GM12878 (cell line): ENCODE measurements at regions not wholly inside any gene's neighbourhood (a gene's known extent, or its start where the extent isn't known, plus 50 kb on each side); places are given as distances from the start of the nearest gene placed in this dataset.

Source experiments
- BACH1 ChIP-seq: fragments of 450-650 bp; IDR thresholded peaks from 2 replicates; pipeline ENCODE4 v1.6.1; 2017; ENCODE audit warnings: mild to moderate bottlenecking, borderline replicate concordance
- CEBPB ChIP-seq, 2 experiments: fragments of 150-350 bp in 1 of 2; IDR thresholded peaks; 2 replicates each; pipeline ENCODE4 v1.6.1; 2012 to 2014; ENCODE audit warnings: low read depth in 2 of 2, low read length in 2 of 2, borderline replicate concordance in 1 of 2, inconsistent platforms in 1 of 2
- EP300 ChIP-seq, 2 experiments: fragments of 150-350 bp in 1 of 2; IDR thresholded peaks; 2 replicates each; pipeline ENCODE4 v1.6.1; 2011 to 2012; ENCODE audit warnings: low read depth in 2 of 2, low read length in 2 of 2, borderline replicate concordance in 1 of 2, improper control_type of control experiment in 1 of 2, inconsistent platforms in 1 of 2; ENCODE audit not compliant: control insufficient read depth in 1 of 2
- KLF5 ChIP-seq: fragments of 450-650 bp; IDR thresholded peaks from 2 replicates; pipeline ENCODE4 v1.6.1; 2014; ENCODE audit warnings: mild to moderate bottlenecking; ENCODE audit not compliant: partially characterized antibody
- MXI1 ChIP-seq: fragments of 150-350 bp; IDR thresholded peaks from 2 replicates; pipeline ENCODE4 v1.6.1; 2011; ENCODE audit warnings: low read depth, mild to moderate bottlenecking, inconsistent platforms, low read length, improper control_type of control experiment
- POLR2A ChIP-seq: IDR thresholded peaks from 2 replicates; pipeline ENCODE4 v1.6.1; 2011; ENCODE audit warnings: low read depth, mild to moderate bottlenecking, low read length
- POLR2AphosphoS2 ChIP-seq: IDR thresholded peaks from 2 replicates; pipeline ENCODE4 v1.6.1; 2011; ENCODE audit warnings: low read depth, mild to moderate bottlenecking, low read length, improper control_type of control experiment, moderate library complexity
- POLR2AphosphoS5 ChIP-seq: IDR thresholded peaks from 2 replicates; pipeline ENCODE4 v1.6.1; 2011; ENCODE audit warnings: mild to moderate bottlenecking, low read length, inconsistent platforms
- RAD21 ChIP-seq: IDR thresholded peaks from 2 replicates; pipeline ENCODE4 v1.6.1; 2011; ENCODE audit warnings: mild to moderate bottlenecking, low read depth, low read length, moderate library complexity; ENCODE audit not compliant: insufficient read depth
- RB1 ChIP-seq: fragments of 450-650 bp; formaldehyde crosslinking; IDR thresholded peaks from 2 replicates; pipeline ENCODE4 v1.6.1; 2017; ENCODE audit warnings: mild to moderate bottlenecking, borderline replicate concordance
- STAT3 ChIP-seq: IDR thresholded peaks from 2 replicates; pipeline ENCODE4 v1.6.1; 2011; ENCODE audit warnings: low read depth, low read length, improper control_type of control experiment
- SUZ12 ChIP-seq: fragments of 200-600 bp; sonication (generic); IDR thresholded peaks from one replicate; pipeline ENCODE4 v1.6.1; 2018; ENCODE audit warnings: antibody characterized with exemption, mild to moderate bottlenecking; ENCODE audit not compliant: unreplicated experiment
- TF ChIP-seq, protein P1 (sequence below), 3 experiments: IDR thresholded peaks in 2 of 3; conservative IDR thresholded peaks in 1 of 3; 2 replicates each; pipeline ENCODE4 v1.5.1; 2011; ENCODE audit warnings: low read depth in 3 of 3, low read length in 3 of 3, mild to moderate bottlenecking in 3 of 3, control low read depth in 2 of 3, moderate library complexity in 2 of 3, inconsistent platforms in 1 of 3, mixed read lengths in 1 of 3; ENCODE audit not compliant: control insufficient read depth in 2 of 3, insufficient read depth in 1 of 3; ENCODE audit errors: extremely low read depth in 1 of 3

DNA sequence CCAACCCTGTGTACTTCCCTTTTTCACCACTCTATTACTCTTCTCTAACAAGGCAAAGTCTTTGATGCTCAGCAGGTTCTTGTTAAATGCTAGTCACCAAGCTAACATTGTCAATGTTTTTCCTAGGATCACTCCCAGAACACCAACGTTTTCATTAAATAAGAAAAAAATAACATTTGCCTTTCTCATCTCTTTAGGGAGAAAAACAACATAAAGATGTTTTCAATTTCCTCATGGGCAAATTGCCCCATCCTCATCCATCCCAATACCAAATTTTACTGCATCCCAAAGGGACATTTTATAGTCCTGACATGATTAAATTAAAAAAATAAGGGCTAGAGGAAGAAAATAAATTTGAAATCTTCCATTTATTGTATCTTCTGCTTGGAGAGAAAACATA lies 106.5 kb downstream of the SUCNR1 start:
- TF ChIP-seq POLR2AphosphoS2 (no peak), BACH1 (no peak), STAT3 (no peak), KLF5 (no peak), CEBPB (IDR thresholded peaks at IDR 0.05; ENCODE audit: borderline replicate concordance in 1 of 2, low read depth in 2 of 2, low read length in 2 of 2) (no peak), SUZ12 (no peak), RB1 (no peak), EP300 (IDR thresholded peaks at IDR 0.05; ENCODE audit: borderline replicate concordance in 1 of 2, control insufficient read depth in 1 of 2, low read depth in 2 of 2, low read length in 2 of 2) (no peak), POLR2A (no peak), MXI1 (no peak), POLR2AphosphoS5 (no peak), RAD21 (no peak)
- TF ChIP-seq, protein P1, sequence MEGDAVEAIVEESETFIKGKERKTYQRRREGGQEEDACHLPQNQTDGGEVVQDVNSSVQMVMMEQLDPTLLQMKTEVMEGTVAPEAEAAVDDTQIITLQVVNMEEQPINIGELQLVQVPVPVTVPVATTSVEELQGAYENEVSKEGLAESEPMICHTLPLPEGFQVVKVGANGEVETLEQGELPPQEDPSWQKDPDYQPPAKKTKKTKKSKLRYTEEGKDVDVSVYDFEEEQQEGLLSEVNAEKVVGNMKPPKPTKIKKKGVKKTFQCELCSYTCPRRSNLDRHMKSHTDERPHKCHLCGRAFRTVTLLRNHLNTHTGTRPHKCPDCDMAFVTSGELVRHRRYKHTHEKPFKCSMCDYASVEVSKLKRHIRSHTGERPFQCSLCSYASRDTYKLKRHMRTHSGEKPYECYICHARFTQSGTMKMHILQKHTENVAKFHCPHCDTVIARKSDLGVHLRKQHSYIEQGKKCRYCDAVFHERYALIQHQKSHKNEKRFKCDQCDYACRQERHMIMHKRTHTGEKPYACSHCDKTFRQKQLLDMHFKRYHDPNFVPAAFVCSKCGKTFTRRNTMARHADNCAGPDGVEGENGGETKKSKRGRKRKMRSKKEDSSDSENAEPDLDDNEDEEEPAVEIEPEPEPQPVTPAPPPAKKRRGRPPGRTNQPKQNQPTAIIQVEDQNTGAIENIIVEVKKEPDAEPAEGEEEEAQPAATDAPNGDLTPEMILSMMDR (IDR thresholded peaks at IDR 0.05 in 2 of 3, conservative IDR thresholded peaks at IDR 0.05 in 1 of 3; ENCODE audit: control insufficient read depth in 2 of 3, extremely low read depth in 1 of 3, insufficient read depth in 1 of 3, low read depth in 3 of 3, low read length in 3 of 3), result no peak
